WTC11 (cell line): ENCODE measurements at regions not wholly inside any gene's neighbourhood (a gene's known extent, or its start where the extent isn't known, plus 50 kb on each side); places are given as distances from the start of the nearest gene placed in this dataset.

Experiments used
- ATF1 ChIP-seq: sonication (generic); formaldehyde crosslinking; IDR thresholded peaks from 2 replicates; pipeline ENCODE4 v1.8.1; 2023; ENCODE audit warnings: mild to moderate bottlenecking, moderate library complexity, missing genetic modification reagents
- ATF2 ChIP-seq: sonication (generic); formaldehyde crosslinking; IDR thresholded peaks from 2 replicates; pipeline ENCODE4 v1.8.1; 2022; ENCODE audit warnings: low read depth, missing genetic modification reagents, borderline replicate concordance
- CTCF ChIP-seq: fragments of 200-600 bp; IDR thresholded peaks from 2 replicates; pipeline ENCODE4 v1.8.0; 2022; ENCODE audit warnings: antibody characterized with exemption
- JUN ChIP-seq: sonication (generic); formaldehyde crosslinking; IDR thresholded peaks from 2 replicates; pipeline ENCODE4 v1.8.0; 2023; ENCODE audit warnings: mild to moderate bottlenecking, missing genetic modification reagents
- SP1 ChIP-seq: sonication (generic); formaldehyde crosslinking; conservative IDR thresholded peaks from 2 replicates; pipeline ENCODE4 v1.8.1; 2022; ENCODE audit warnings: missing genetic modification reagents
- ZNF121 ChIP-seq: sonication (generic); formaldehyde crosslinking; IDR thresholded peaks from 2 replicates; pipeline ENCODE4 v1.8.0; 2023; ENCODE audit warnings: missing genetic modification reagents
- ZNF512 ChIP-seq: sonication (generic); formaldehyde crosslinking; IDR thresholded peaks from 2 replicates; pipeline ENCODE4 v1.8.1; 2022; ENCODE audit warnings: missing genetic modification reagents, borderline replicate concordance

- TF ChIP-seq CTCF (no peak), ATF2 (CRISPR knock-in tag) (no peak), ZNF121 (CRISPR knock-in tag) (no peak), SP1 (CRISPR knock-in tag) (no peak), JUN (no peak), ATF1 (CRISPR knock-in tag) (no peak), ZNF512 (CRISPR knock-in tag) (no peak)
Observed at GRCh38 chr18:49685231-49685942, 123.5 kb downstream of the LIPG start.
